Osteocyte (in vitro differentiated cells): ENCODE measurements at regions not wholly inside any gene's neighbourhood (a gene's known extent, or its start where the extent isn't known, plus 50 kb on each side); places are given as distances from the start of the nearest gene placed in this dataset.
A peak's percentile ranks its signal among the peaks of the same experiment; 100 is the strongest.
"Not testable (repeated sequence)": the region's sequence is repeated elsewhere in the genome, so short reads cannot be mapped to it uniquely, and the experiment has no call there.

Source experiments
- DNase-seq: peaks from one replicate; pipeline ENCODE4 v3.0.0; 2021; ENCODE audit warnings: mixed read lengths; ENCODE audit not compliant: unreplicated experiment; ENCODE audit errors: extremely low spot score
- H3K27ac Mint-ChIP-seq: one replicate; pipeline ENCODE4 v1.8.0; 2021; ENCODE audit warnings: mild to moderate bottlenecking, mixed read lengths; ENCODE audit not compliant: unreplicated experiment
- H3K27me3 Mint-ChIP-seq: one replicate; pipeline ENCODE4 v1.8.0; 2021; ENCODE audit warnings: mixed read lengths; ENCODE audit not compliant: unreplicated experiment
- H3K36me3 Mint-ChIP-seq: one replicate; pipeline ENCODE4 v1.8.0; 2021; ENCODE audit warnings: mixed read lengths; ENCODE audit not compliant: unreplicated experiment
- H3K4me1 Mint-ChIP-seq: one replicate; pipeline ENCODE4 v1.8.0; 2021; ENCODE audit warnings: mixed read lengths; ENCODE audit not compliant: unreplicated experiment
- H3K4me3 Mint-ChIP-seq: one replicate; pipeline ENCODE4 v1.8.0; 2021; ENCODE audit warnings: mild to moderate bottlenecking, moderate library complexity, mixed read lengths; ENCODE audit not compliant: unreplicated experiment
- H3K9me3 Mint-ChIP-seq: one replicate; pipeline ENCODE4 v1.8.0; 2021; ENCODE audit warnings: mixed read lengths; ENCODE audit not compliant: unreplicated experiment
- CTCF ChIP-seq: fragments of 200-600 bp; sonication (generic); IDR thresholded peaks from 2 replicates; pipeline ENCODE4 v1.5.0; 2021; ENCODE audit warnings: antibody characterized with exemption, mild to moderate bottlenecking, moderate library complexity

GRCh38 chr12:92398565-92399309, 253.1 kb upstream of the BTG1 start:
- Mint-ChIP-seq H3K27ac (no peak overlapping the region), H3K27me3 (no peaks in the 10 kb centered on the region), H3K9me3 (peaks cover 12% of the 10 kb centered on the region), H3K36me3 (peaks cover 3% of the 10 kb centered on the region), H3K4me1 (peaks cover 12% of the 10 kb centered on the region), H3K4me3 (no peak overlapping the region)
- no peak for DNase-seq
- no peak for TF ChIP-seq CTCF

- H3K4me1 Mint-ChIP-seq: peaks cover 12% of the 10 kb centered on the region
- TF ChIP-seq CTCF: no peak
- peaks cover 25% of the 10 kb centered on the region for H3K9me3 Mint-ChIP-seq
- DNase-seq: no peak
- no peak overlapping the region for H3K4me3 Mint-ChIP-seq
- peaks cover 3% of the 10 kb centered on the region for H3K36me3 Mint-ChIP-seq
- H3K27ac Mint-ChIP-seq: peak overlapping the region; percentile 52
- H3K27me3 Mint-ChIP-seq: no peaks in the 10 kb centered on the region
Observed at GRCh38 chr12:92396647-92397252, 251.1 kb upstream of the BTG1 start.

DNA sequence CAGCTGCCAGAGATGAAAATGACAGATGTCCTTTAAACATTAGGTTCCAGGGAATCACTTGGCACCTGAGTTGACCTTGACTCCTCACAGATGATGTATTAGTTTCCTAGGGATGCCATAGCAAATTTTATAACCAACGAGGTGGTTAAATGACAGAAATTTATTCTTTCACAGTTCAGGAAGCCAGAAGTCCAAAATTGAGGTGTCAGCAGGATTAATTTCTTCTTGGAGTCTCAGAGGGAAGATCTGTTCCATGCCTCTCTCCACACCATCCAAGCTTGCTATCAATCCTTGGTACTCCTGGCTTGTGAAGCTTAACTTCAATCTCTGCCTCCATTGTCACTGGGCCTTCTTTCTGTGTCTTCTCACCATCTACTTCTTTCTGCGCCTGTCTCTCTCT, 249.7 kb upstream of the BTG1 start:
- no peak overlapping the region for H3K4me3 Mint-ChIP-seq
- no peak for TF ChIP-seq CTCF
- no peaks in the 10 kb centered on the region for H3K27me3 Mint-ChIP-seq
- H3K9me3 Mint-ChIP-seq: peaks cover 25% of the 10 kb centered on the region
- no peak for DNase-seq
- peaks cover 12% of the 10 kb centered on the region for H3K4me1 Mint-ChIP-seq
- no peak overlapping the region for H3K27ac Mint-ChIP-seq
- H3K36me3 Mint-ChIP-seq: peaks cover 3% of the 10 kb centered on the region

- Mint-ChIP-seq H3K4me3 (no peak overlapping the region), H3K36me3 (peaks cover 3% of the 10 kb centered on the region), H3K27me3 (no peaks in the 10 kb centered on the region), H3K9me3 (peaks cover 25% of the 10 kb centered on the region), H3K4me1 (peaks cover 12% of the 10 kb centered on the region), H3K27ac (no peak overlapping the region)
- no peak for TF ChIP-seq CTCF
- no peak for DNase-seq
Observed at GRCh38 chr12:92394895-92395294, 249.2 kb upstream of the BTG1 start.

DNA sequence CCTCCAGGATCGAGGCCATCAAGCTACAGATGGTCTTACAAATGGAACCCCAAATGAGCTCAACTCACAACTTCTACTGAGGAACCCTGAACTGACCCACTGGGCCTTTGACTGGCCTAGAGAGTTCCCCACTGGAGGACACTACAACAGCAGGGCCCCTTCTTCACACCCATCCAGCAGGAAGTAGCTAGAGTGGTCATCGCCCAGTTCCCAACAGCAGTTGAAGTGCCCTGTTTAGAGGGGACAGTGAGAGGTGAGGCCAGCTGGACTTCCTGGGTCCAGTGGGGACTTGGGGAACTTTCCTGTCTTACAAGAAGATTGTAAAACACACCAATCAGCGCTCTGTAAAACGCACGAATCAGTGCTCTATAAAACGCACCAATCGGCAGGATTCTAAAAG, 247.9 kb upstream of the BTG1 start:
- Mint-ChIP-seq H3K36me3 (peaks cover 3% of the 10 kb centered on the region), H3K4me1 (peaks cover 12% of the 10 kb centered on the region), H3K4me3 (no peak overlapping the region), H3K9me3 (peaks cover 25% of the 10 kb centered on the region), H3K27me3 (no peaks in the 10 kb centered on the region), H3K27ac (no peak overlapping the region)
- no peak for DNase-seq
- TF ChIP-seq CTCF: no peak

DNA sequence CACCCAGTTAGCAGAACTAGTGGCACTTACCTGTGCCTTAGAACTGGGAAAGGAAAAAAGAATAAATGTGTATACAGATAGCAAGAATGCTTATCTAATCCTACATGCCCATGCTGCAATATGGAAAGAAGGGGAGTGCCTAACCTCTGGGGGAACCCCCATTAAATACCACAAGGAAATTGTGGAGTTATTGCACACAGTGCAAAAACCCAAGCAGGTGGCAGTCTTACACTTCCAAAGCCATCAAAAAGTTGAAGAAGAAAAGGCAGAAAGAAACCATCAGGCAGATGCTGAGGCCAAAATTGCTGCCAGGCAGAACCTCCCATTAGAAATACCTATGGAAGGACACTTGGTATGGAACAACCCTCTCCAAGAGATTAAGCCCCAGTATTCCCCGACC, 246.1 kb upstream of the BTG1 start:
- H3K27ac Mint-ChIP-seq, H3K27me3 Mint-ChIP-seq, H3K4me3 Mint-ChIP-seq, H3K36me3 Mint-ChIP-seq, DNase-seq, H3K4me1 Mint-ChIP-seq: not testable (repeated sequence)
- H3K9me3 Mint-ChIP-seq: peaks cover 29% of the 10 kb centered on the region
